HG02870 (cell line): ENCODE measurements at regions not wholly inside any gene's neighbourhood (a gene's known extent, or its start where the extent isn't known, plus 50 kb on each side); places are given as distances from the start of the nearest gene placed in this dataset.
"Not testable (repeated sequence)": the region's sequence is repeated elsewhere in the genome, so short reads cannot be mapped to it uniquely, and the experiment has no call there.

Source experiments
- ATAC-seq: cut with Tn5 transposase; IDR thresholded peaks from one replicate; pipeline ENCODE4 v1.9.1; 2021; ENCODE audit warnings: mild to moderate bottlenecking, moderate library complexity; ENCODE audit not compliant: unreplicated experiment

DNA sequence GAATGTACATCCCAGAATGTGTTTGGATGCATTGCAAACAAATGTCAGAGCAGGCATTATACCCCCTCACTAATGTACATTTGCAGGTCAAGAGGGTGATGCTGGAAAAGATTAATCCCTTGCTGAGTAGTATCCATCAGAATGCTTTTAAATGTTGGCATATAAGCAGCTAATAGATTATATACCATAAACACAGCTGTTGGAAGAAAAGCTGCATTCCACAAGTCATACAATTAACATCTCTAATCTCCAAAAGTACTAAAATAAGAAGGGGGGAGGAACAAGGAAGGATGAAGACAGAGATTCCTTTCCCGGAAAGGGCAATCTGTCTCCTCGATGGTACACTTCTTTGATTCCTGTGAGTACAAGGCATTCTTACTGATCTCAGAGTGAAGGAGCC lies 445.7 kb upstream of the CDIN1 start:
- no peak for ATAC-seq

- no peak for ATAC-seq
These were observed 443.4 kb upstream of the CDIN1 start for GRCh38 chr15:36136049-36136448.

DNA sequence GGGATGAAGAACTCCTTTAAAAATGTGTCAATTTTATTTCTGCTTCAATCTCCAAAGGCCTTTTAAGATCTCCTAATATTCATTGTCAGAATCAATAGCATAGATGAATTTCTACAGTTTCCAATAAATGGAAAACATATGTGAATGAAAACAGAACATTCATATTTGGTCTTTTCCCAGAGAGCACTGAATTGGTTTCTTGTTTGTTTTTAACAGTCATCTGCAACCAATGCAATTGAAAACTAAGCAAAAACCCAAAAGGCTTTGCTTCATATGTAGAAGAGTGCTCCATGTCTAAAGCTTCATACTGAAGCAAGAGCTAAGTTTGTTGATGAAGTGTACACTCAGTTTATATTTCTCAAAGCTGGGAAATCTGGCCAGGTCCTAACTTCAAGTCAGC lies 426.5 kb upstream of the CDIN1 start:
- ATAC-seq, result no peak

- no peak for ATAC-seq
These were observed 422.5 kb upstream of the CDIN1 start for GRCh38 chr15:36156879-36157427.

GRCh38 chr15:36160351-36160750 lies 419.1 kb upstream of the CDIN1 start:
- no peak for ATAC-seq

- ATAC-seq, result no peak
These were observed 418.3 kb upstream of the CDIN1 start for GRCh38 chr15:36161108-36161507.

DNA sequence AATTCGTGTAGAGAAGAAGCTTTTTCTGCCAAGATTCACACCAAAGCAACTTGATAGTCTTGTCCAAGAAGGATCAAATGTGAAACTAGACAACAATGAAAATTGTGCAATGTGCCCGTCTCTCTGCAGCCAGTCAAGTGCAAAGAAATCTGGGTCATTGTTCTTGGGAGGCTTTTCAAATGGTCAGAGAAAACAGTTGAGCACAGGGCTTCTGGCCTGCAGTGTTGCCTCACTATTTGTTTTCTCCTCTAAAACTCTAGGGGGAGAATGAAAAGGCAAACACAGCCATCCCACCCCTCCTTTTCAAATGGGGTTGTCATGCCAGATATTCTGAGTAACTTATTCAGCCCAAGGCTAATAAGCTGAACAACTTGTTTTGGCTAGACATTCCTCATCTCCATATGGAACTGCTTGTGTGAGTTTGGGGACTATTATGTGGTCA lies 417.6 kb upstream of the CDIN1 start:
- ATAC-seq, result no peak

DNA sequence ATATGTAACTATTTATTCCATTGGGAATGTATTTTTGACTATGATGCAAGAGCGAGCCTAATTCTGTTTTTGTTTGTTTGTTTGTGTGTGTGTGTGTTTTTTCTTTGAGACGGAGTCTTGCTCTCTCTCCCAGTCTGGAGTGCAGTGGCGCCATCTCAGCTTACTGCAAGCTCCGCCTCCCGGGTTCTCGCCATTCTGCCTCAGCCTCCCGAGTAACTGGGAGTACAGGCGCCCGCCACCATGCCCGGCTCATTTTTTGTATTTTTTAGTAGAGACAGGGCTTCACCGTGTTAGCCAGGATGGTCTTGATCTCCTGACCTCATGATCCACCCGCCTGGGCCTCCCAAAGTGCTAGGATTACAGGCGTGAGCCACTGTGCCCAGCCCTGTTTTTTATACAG lies 415.4 kb upstream of the CDIN1 start:
- ATAC-seq, result not testable (repeated sequence)

- ATAC-seq, result no peak
These were observed 406.5 kb upstream of the CDIN1 start for GRCh38 chr15:36172955-36173354.

DNA sequence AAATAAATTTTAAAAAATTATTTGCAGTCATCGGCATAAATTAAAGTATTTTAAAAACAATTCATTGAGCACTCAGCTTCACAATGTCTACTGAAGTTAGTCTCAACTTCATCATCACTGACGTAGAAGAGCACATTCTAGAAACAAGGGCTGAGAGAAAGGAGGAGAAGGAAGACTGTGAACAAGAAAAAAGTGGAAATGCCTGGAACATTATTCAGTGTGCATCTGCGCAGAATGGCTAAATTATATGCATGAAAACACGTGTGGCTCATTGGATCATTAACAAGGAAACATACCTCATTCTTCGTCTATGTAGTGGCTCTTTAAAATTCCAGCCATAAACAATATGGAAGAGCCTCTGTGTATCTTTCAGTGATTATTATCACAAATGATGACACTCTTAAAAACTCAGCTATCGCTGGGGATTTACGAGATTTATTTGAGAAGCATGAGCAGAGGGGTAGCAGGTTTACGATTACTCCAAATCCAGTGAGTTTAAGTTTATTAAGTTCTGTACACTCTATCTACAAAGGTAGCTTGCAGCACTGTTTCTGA lies 404.2 kb upstream of the CDIN1 start:
- no peak for ATAC-seq

GRCh38 chr15:36175741-36176291 lies 403.6 kb upstream of the CDIN1 start:
- no peak for ATAC-seq

GRCh38 chr15:36177590-36178302 lies 401.7 kb upstream of the CDIN1 start:
- ATAC-seq, result no peak

- ATAC-seq, result no peak
These were observed 401.2 kb upstream of the CDIN1 start for GRCh38 chr15:36178303-36178633.

DNA sequence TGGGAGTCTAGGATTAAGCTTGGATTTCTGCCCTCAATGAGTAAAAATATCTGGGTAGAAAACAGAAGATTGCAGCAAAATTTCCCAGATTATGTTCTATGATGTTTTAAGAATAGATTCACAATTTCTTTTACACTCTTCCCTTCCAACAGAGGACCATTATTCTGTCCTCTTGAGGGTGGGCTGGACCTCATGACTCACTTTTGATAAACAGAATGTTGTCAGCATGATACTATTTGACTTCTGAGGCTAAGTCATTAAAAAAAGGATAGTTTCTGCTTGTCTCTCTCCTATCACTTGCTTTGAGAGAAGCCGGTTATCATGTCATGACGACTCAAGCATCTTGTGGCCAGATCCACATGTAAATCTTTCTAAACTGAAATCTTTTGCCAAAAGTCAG lies 396.2 kb upstream of the CDIN1 start:
- ATAC-seq, result no peak

GRCh38 chr15:36185438-36185837 lies 394.0 kb upstream of the CDIN1 start:
- no peak for ATAC-seq

- no peak for ATAC-seq
These were observed 393.6 kb upstream of the CDIN1 start for GRCh38 chr15:36185845-36186244.

DNA sequence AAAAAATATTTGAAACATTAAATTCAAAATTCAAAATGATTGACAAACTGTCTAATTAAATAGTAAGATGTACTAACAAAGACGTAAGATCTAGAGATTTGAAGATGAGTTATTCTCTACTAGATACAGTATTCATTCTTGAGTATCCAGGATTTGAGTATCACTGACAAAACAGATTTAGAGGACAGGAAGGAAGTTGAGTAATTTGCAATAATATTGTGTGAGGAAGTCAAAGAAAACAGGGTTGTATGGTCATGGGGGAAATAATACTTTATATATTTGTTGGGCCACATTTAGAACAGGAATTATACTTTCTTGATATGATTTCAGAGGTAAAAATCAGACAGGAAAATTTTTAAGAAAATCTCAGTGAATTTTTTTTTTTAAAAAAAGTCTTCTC lies 393.1 kb upstream of the CDIN1 start:
- no peak for ATAC-seq

- no peak for ATAC-seq
These were observed 388.0 kb upstream of the CDIN1 start for GRCh38 chr15:36191459-36191858.

GRCh38 chr15:36195361-36196007 lies 383.9 kb upstream of the CDIN1 start:
- ATAC-seq, result not testable (repeated sequence)

GRCh38 chr15:36208868-36209582 lies 370.4 kb upstream of the CDIN1 start:
- no peak for ATAC-seq

GRCh38 chr15:36210426-36210825 lies 369.0 kb upstream of the CDIN1 start:
- ATAC-seq, result no peak
